Non-pigmented ciliary epithelial cell (primary cell): ENCODE measurements at regions not wholly inside any gene's neighbourhood (a gene's known extent, or its start where the extent isn't known, plus 50 kb on each side); places are given as distances from the start of the nearest gene placed in this dataset.
"Not testable (repeated sequence)": the region's sequence is repeated elsewhere in the genome, so short reads cannot be mapped to it uniquely, and the experiment has no call there.

Experiments
- DNase-seq: peaks from one replicate; pipeline ENCODE4 v3.0.0-alpha.2; 2010; ENCODE audit warnings: low read depth

GRCh38 chr13:110044551-110045111 is 258.2 kb upstream of the IRS2 start:
- DNase-seq = no peak

DNA sequence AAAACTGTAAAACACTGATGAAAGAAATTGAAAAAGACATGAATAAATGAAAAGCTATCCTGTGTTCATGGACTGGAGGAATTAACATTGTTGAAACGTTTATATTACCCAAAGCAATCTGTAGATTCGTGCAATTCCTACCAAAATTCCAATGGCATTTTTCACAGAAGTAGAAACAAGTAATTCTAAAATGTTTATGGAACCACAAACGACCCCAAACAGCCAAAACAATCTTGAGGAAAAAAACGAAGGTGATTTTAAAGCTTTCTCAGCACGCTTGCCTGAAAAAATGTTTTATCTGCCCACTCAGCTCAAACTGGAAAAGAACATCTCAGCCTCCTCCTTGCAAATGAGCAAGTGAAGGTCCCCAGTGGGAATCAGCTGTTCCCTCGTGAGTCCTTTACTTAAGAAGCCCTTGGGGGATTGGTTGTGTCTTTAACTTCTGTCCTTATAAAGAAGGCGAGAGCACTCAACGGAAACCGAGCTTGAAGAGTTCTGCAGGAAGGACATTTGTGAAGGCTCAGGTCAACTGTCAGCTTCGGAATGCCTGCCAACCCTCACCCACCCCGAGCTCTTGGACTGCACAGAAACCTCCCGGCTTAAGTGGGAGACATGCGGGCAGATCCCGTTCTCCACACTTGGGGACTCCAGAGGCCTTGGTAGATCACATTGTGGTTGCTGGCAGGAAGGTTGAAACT is 256.0 kb upstream of the IRS2 start:
- DNase-seq = no peak

DNA sequence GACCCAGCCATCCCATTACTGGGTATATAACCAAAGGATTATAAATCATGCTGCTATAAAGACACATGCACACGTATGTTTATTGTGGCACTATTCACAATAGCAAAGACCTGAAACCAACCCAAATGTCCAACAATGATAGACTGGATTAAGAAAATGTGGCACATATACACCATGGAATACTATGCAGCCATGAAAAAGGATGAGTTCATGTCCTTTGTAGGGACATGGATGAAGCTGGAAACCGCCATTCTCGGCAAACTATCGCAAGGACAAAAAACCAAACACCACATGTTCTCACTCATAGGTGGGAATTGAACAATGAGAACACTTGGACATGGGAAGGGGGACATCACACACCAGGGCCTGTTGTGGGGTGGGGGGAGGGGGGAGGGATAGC is 255.3 kb upstream of the IRS2 start:
- not testable (repeated sequence) for DNase-seq

DNA sequence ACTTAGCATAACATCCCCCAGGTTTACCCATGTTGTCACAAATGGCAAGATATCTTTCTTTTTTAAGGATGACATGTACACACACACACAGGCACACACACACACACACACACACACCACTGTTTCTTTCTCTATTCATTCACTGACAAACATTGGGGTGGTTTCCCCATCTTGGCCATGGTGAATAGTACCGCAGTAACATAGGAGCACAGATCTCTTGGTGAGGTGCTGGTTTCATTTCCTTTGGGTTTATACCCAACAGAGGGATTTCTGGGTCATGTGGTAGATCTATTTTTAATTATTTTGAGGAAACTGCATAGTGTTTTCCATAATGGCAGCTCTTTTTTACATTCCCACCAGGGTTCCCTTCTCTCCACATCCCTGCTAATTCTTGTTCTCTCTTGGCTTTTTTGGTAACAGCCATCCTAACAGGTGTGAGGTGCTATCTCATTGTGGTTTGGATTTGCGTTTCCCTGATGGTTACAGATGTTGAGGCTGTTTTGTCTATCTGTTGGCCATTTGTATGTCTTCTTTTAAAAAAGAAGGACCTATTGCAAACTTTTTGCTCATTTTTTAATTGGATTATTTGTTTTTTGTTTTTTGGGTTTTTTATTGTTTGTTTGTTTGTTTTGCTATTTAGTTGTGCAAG is 251.7 kb upstream of the IRS2 start:
- no peak for DNase-seq

DNA sequence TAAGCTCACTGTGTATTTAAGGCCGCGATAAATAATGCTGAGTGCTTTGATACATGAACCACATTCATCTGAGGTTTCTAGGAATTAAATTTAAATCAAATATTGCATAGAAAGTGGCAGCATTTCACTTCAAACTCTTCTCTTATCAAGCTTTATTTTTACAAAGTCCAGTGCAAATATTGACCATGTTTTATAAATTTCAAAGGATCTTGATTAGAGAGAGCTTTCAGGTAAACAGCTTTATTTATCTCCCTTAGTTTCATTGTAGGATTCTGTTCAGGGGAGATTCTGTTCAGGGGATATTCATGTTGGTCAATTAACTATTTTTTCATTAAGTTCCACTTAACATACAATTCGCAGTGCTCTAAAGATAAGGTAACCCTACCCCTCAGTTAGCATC is 249.7 kb upstream of the IRS2 start:
- no peak for DNase-seq

DNA sequence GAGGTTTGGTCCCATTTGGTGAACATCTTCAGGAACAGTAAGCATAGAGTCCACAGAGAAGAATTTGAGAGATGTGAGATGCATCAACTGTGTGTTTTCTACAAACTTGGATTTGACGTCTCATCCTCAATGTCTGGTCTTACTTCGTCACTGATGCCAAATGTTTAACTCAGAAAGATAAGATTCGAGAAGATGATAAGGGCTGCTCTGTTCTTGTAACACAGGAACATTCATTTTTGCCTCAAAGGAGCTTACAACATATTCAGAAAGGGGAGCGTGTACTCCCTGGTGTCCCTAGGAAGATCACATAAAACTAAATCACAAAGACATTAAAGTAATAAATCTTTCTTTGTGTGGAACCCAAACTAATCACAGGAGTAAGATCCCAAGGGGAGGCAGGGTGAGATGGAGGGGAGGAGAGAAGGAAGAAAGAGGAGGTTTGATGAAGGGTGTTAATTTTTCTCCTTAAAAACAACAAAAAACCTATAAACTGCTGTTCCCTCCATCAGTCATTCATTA is 247.7 kb upstream of the IRS2 start:
- no peak for DNase-seq

DNA sequence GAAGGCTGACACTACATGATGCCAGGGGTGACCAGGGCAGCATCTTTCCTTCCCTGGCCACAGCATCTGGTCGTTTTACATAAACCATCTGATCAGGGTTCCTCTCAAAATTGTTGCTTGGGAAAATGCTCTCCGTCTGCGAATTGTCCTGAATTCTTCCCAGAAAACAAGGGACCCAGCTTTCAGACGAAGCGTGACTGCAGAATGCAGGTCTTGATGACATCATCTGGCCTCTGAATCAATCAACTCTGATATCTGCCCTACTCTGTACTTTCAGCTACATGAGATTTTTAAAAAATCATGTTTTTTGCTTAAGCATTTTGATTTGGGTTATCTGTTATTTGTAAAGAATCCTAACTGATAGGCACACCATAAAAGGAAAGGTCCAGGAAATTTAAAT is 246.6 kb upstream of the IRS2 start:
- no peak for DNase-seq

GRCh38 chr13:110030394-110030928 is 244.1 kb upstream of the IRS2 start:
- no peak for DNase-seq

DNA sequence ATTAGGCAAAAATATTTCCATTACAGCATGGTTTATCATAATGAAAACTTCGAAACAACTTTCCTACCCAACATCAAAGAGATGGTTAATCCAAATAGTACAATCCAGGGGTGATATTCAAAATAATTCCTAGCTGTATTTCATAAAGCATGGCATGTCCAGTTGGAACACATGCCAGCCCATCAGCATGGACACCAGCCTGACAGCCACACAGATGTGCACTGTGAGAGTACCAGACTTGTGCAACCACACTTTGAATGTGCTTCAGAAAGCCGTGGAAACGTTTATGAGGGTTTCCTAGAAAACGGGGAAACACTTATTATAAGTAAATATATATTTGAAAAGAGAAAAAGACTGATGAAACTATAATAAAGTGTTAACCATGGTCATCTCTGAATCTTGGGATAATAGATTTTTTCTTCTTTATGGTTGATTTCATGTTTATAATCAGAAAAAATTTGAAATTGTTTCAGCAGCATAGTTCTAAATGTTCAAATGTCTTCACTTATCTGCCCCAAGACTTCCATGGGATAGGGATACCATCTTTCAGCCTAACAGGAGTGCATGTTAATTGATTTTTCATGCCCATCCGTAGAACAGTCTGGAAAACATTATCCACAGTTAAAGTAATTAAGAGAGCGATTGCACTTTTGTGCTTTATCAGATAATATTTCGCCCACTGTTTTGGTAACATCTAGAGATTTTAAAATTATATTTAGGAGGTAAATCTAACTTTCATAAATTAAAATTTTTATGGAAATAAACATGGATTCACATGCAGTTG is 242.6 kb upstream of the IRS2 start:
- DNase-seq = no peak

GRCh38 chr13:110028311-110028710 is 241.9 kb upstream of the IRS2 start:
- no peak for DNase-seq

GRCh38 chr13:110027470-110028240 is 241.3 kb upstream of the IRS2 start:
- DNase-seq = no peak

GRCh38 chr13:110024645-110024980 is 238.2 kb upstream of the IRS2 start:
- DNase-seq = no peak

- DNase-seq = no peak
Observed at GRCh38 chr13:110023729-110024644, 237.6 kb upstream of the IRS2 start.

DNA sequence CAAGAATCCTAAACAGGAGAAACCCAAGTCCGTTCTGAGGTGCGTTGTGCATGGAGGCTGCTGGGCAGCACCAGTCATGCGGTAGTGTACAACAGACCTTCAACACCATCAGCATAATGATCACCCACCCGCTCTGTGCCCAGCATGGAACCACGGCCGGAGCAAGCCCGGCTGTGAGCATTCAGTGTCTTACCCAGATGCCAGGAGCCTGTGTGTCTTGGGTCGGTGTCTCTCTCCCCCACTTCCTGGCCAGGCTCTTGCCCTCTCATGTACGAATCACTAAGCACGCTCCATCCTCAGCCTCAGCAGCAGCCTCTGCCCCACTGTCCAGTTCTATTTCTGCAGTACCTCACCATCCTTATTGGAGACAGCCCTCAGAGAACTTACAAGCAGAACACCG is 231.6 kb upstream of the IRS2 start:
- DNase-seq = no peak

DNA sequence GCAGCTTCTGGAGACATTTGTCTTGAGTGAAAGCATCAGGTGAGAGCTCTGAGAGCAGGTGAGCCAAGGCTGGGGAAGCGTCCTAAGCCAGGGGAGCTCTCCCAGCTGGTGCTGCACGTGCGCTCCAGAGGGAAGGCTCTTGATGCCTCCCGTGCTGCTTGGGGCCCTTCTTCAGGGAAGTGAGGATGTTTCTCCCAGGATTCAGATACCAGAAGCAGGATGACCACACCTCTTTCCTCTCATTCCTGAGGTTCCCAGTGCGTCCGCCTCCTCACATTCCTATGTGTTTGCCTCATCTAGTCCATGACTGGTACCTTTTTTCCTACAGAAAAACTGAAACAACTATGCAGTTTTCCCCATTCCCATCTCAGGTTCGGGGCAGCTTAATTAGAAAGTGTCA is 231.0 kb upstream of the IRS2 start:
- DNase-seq = peak; percentile 77

DNA sequence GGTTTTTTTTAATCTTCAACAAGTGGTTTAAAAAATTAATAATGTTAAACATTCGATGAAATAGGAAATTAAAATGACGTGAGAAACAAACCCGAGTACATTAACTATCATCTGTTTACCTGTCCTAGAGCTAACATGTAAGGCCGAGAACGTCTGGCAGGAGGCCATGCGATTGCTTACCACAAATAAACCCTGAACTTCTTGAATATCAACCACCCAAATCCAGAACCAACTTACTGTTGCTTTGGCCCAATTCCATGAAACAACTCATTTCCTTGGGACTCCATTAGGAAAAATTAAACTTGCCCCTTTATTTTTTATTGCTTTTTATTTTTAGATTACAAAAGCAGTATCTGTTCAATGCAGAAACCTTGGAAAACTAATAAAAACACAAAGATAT is 228.9 kb upstream of the IRS2 start:
- DNase-seq = no peak

GRCh38 chr13:110014719-110015118 is 228.3 kb upstream of the IRS2 start:
- no peak for DNase-seq

DNA sequence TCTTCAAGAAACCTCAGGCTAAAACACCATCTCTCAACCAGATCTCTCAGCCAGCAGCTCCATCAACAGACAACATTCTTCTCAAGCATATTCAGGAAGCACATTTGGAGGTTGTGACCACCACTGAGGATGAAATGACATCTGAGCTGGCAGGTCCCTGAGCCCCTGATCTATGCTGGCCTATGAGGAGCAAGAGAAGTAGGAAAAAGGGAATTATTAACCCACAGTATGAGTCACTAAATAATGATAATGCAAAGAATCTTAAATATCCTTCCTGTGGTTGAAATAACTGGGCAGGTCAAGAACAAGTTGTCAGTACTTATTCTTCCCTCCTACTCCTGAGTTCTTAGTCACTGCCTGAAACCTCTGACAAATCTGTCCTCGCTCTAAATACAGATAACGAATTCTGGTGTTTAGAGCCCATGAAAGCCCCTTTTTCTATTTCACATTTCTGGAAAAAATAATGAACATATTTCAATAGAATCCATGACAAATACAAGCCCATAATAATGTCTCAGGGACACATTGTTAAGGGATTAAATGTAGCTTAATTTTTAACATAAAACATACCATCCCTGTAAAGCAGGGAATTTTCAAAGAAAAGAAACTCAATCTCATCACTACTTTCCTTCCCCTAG is 225.8 kb upstream of the IRS2 start:
- DNase-seq = peak; percentile 95

DNA sequence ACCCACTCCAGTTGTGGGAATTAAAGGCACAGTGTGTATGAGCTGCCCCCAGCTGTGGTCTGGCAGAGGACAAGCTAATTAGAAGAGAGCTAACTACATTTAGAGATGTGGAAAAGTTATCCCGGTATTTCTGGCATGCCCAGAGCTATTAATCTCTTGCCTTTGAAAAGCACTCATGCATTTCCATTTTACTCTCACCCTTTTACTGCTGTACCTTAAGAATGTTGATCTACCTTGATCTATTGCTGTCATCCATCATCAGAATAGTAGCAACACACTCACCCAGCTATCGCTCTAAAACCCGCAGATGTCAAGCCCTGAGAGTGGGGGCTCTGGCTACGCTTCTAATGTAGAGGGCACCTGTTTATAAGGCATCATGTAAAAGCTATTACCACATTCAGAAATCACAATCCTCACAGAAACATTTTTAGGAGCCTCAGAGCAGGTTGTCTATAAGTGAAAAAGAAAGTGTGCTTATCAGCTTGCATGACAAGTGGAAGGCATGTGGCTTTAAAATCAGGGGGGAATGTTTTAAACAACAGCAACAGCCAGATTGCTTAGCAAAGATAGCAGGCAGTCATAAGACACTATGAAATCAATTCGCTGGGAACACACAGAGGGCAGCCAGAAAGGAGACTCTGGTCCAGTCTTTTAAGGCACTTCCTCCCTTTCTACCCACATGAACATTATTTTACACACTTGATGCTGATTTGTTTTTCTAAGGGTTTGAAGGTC is 224.2 kb upstream of the IRS2 start:
- DNase-seq = no peak
